SK-N-DZ (cell line): ENCODE measurements at regions not wholly inside any gene's neighbourhood (a gene's known extent, or its start where the extent isn't known, plus 50 kb on each side); places are given as distances from the start of the nearest gene placed in this dataset.
A peak's percentile ranks its signal among the peaks of the same experiment; 100 is the strongest.

Source experiments
- DNase-seq: peaks from one replicate; pipeline ENCODE4 v3.0.0-alpha.2; 2015; ENCODE audit warnings: low spot score

DNA sequence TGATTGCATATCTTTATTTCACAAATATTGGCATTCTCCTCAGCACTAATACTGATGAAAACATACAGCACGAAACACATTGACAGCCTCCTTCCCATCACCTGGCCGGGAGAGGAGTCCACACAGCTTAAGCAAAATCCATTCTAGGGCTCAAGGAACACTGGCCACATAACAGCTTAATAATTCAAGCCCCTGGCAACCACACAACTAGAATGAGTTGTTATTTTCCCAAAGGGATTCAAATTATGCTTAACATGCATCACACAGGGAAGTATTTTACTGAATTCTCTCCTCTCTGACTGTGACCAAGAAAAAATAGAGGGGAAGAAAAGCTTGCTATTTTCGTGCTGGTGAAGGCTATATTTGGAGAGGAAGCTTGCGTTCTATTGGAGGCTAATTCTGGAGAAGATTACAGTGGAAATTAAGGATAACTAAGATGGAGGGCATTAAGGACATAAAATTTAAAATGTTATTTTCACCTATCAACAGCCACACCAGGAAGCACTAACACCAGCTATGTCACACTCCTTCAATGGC is 198.5 kb downstream of the ADGRG6 start:
- no peak for DNase-seq

DNA sequence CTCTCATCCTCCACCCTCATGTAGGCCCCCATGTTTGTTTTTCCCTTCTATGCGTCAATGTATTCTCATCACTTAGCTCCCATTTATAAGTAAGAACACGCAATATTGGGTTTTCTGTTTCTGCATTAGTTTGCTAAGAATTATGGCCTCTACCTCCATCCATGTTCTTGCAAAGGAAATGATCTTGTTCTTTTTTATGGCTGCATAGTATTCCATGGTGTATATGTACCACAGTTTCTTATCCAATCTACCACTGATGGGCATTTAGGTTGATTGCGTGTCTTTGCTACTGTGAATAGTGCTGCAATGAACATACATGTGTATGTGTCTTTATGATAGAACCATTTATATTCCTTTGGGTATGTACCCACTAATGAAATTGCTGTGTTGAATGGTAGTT is 200.0 kb downstream of the ADGRG6 start:
- no peak for DNase-seq

DNA sequence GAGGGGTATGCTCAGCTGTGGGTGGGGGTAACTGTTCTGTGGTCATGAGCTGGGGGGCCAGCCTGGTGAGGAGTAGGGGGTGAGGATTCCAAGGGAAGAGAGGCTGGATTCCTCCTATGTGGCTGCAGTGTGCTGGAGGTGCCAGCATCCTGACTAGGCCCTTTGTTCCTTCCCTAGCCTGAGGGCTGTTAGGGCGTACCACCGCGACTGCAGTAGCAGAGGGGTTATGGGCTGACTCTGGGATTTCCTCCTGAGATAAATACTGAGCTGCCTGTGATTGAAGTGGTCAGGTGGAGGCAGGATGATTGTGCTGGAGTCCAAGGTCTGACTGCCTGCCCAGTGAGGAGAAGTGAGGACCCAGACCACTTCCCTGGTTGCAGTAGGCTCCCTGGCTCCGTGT is 205.3 kb downstream of the ADGRG6 start:
- DNase-seq, result no peak

DNA sequence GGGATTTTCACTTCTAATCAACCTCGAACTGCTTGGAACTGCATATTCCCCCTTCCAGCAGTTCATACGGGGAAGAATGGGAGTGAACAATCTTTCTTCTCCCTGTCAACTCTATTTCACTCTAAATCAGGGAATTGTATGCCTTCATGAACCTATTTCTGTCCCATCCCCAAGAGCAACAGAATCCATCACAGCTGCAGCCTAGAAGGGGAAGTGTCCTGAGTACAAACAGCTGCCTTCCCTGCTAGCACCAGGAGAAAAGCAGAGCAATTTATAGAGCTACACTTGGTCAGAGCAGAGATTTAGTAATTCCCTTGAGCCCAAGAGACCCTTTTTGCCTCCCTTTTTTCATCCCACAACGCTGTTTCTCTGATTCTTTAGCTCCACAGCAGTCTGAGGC is 208.4 kb downstream of the ADGRG6 start:
- DNase-seq, result no peak

DNA sequence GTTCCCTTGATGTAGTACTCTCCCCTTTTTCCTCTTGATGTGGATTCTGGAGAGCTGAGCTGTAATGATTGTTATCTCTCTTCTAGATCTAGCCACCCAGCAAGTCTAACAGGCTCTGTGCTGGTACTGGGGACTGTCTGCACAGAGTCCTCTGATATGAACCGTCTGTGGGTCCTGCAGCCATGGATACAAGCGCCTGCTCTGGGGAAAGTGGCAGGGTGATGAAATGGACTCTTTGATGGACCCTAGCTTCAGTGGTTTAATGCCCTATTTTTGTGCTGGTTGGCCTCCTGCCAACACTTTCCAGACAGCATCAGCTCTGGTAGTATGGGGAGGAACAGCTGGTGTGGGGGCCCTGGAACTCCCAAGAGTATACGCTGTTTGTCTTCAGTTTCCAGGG is 216.3 kb downstream of the ADGRG6 start:
- peak; percentile 98 for DNase-seq

DNA sequence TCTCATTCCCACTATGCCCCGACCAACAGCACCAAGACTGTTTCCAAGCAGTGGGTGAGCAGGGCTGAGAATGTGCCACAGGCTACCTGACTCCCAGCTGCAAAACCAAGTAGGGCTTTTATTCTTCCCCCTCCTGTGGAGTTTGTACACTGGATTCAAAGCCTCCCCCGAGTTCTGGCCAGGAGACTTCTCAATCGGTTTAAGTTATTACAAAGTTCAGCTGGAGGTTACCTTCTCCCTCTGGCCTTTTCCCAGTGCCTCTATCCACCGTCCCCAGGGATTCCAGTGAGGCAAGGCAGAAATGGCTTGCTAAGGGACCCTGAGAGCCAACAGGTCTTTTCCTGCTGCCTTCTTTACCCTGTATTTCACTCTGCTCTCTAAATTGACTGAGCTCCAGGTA is 217.0 kb downstream of the ADGRG6 start:
- DNase-seq, result peak; percentile 75

DNA sequence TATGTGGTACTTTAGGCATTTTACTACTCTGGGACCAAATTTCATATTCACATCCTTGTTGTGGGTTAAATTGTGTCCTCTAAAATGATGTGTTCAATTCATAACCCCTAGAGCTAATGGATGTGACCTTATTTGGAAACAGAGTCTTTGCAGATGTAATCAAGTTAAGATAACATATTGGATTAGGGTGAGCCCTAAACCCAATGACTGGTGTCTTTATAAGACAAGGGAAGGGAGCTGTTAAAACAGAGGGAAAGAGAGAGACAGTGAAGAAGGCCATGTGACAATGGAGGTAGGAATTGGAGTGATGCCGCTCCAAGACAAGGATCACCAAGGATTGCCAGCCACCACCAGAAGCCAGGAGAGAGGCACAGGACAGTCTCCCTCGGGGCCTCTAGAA is 220.0 kb downstream of the ADGRG6 start:
- DNase-seq, result peak; percentile 93

DNA sequence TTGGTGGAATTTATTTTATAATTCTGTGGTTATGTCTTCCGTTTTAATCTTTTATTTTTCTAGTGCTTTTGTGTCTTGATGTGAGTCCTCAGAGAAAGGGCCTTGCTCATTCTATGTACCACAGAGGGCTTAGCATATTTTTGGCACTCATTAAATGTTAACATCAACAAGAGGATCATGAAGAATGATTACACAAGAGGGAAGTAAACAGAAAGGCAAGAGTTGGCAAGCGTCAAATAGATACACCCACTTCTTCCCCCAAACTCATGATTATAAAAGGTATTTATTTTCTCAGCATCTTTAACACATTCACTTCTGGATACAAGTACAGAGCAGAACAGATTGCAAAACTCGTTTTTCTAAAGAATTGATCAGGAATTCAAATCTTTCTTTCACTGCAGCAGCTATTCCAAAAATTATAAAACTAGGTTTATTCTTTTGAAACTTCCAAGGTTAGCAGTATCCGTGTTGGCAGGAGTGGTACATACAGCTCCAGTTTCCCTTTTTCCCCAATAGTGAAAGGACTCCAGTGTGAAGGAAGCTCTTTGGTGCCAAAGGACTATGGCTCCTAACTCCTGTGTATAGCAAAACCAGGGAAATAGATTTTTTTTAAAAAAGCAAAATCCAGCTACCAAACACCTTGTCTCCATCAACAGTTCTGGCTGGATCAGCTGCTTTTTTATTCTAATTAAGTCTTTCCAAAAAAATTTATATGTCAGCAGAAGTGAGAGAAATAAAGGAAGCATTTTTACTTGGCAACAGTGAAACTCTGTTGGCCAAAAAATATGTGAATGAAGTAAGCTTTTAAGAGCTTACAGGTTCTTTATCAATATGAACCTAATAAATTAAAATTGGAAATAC is 221.9 kb downstream of the ADGRG6 start:
- no peak for DNase-seq

DNA sequence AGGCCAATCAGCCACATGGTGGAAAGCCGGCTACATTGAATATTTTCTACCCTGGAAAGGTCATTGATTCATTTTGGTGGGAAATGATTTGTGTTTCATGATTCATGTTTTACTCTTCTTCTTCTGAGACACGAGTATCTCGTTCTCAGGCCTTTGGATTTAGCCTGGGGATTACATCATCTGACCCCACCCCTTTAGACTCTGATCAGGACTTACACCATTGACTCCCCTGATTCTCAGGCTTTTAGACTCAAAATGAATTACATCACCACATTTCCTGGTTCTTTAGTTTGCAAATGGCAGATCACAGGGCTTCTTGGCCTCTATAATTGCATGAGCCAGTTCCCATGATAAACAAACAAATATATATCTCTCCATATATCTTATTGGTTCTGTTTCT is 228.8 kb downstream of the ADGRG6 start:
- no peak for DNase-seq

DNA sequence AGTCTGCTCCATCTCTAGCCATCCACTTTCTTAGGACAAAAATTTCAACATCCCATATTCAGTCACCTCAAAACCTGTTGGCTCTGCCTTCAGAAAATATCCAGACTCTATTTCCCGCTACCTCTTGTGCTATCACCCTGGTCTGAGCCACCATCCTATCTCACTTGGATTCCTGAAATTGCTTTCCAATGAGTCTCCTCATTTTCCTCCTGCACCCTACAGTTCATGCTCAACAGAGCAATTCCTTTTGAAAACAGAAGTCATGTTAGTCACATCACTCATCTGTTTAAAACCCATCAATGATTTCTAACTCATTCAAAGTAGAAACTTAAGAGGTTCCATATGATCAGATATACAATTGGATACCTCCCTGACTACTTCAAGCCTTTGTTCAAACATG is 229.9 kb downstream of the ADGRG6 start:
- DNase-seq, result no peak

DNA sequence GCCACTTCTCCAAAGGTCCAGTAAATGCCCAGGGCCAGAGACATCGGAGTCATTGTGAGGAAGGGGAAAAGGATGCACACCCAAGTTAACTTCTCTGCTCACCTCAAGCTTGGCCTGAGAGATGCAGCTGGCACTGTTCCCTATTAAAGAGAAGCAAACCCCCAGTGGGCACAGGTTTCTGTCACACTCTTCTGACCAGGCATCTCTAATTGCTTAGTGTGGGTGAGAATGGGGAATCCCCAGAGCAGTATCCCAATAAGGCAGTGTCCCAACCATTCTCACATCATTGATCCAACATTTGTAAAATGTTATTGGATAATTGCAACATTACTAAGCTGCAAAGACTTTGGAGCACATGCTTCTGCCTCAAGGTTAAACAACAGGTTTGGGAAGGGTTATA is 232.3 kb downstream of the ADGRG6 start:
- DNase-seq, result no peak

DNA sequence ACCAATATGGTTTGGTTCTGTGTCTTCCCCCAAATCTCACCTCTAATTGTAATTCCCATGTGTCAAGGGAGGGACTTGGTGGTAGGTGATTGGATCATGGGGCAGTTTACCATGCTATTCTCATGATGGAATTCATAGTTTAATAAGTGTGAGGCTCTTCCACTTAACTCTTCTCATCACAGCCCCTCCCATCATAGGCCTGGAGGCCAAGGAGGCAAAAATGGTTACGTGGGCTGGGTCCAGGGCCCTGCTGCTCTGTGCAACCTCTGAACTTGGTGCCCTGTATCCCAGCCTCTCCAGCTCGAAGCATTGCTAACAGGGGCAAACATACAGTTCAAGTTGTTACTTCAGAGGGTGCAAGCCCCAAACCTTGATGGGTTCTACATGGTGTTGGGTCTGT is 232.7 kb downstream of the ADGRG6 start:
- DNase-seq, result no peak

DNA sequence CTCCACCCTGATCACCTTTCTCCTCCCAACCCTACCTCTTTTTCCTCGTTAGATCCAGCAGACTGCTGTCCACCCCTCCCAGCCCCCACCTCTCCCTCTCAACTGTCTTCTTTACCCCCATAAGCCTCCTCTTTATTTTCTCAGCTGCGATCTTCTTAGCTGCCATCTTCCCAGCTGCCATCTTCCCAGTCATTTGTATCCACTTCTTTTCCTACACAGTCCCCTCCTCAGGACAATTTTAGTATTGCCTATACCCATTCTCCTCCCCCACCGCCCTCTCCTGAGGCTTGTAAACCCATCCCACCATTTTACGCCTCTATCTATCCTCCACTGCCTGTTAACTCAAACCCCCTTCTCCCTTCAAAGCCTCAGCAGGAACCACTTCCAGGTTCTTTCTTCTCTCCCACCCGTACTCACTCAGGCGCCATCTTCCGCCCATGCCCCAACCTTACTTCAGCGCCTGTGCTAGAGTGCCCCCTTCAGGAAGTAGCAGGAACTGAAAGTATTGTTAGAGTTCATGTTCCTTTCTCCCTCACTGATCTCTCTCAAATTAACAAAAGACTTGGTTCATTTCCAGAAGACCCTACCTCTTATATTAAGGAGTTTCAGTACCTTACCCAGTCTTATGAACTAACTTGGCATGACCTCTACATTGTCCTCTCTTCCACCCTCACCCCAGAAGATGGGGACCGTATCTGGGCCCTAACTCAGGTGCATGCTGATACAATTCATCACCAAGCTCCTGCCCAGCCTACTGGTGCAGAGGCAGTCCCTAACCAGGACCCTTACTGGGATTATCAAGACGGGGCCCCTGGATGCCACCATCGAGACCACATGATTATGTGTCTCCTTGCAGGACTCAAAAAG is 236.0 kb downstream of the ADGRG6 start:
- DNase-seq, result peak; percentile 37

DNA sequence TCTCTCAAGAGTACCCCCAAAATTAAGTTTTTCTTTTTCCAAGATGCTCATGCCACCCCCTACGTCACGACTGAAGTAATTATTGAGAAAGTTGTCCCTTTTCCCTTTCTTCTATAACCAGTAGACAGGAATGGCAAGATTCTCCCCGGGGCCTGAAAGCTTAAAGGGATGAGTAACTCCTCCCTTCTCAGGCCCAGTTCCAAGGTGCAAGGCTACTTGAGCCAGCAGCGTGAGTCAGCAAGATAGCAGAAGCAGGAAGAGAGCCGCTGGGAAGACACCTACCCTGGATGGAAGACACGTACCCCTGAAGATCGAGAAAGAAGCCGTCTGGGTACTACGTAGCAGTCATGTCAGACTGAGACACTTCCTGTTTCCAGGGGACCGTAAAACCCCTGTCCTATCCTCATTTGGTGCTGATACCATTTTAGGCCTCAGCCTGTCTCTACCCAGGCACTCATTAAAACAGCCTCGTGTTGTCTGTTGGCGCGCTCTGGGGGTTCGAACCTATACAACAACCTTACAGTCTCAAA is 241.0 kb downstream of the ADGRG6 start:
- no peak for DNase-seq

DNA sequence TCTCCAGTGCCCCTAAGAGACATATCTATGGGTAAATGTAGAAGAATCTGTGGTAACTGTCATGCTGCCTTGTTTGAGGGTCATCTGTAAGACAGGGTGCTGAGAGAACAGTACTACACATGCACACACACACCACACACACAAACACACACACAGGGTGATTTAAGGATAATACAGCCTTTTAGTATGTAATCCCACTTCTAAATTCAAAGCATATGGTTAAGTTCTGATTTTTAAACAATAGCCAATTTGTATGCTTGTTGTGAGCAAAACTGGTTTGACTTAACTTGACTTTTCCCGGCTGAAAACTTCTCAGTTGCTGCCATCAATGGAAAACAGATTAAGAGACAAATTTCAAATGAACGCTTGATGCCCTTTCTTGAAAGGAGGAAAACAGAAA is 241.8 kb downstream of the ADGRG6 start:
- DNase-seq, result no peak

DNA sequence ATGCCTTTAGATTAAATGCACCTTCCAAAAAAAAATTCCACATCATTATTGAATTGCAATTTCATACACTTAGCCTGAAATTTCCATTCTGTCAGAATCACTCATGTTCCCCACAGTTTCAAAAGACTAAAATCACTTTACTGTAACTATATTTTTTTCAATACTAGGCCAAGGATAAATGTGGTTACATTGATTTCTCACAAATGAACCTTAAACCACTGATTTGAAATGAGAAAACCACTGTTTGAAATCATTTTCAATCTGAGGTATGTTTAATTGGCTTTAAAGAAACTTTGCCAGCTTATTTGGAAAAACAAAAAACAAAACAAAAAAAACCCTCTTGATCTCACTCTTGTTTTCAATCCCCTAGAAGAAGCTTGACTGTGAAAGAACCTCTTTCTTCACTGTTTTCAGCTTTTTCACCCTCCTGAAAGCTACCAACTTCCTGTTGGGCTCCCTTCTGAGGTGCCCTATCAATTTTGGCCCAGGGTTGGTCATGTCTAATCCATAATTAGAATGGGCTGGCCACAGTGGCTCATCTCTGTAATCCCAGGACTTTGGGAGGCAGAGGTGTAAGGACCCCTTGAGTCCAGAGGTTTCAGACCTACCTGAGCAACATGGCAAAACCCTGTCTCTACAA is 242.5 kb downstream of the ADGRG6 start:
- DNase-seq, result no peak

DNA sequence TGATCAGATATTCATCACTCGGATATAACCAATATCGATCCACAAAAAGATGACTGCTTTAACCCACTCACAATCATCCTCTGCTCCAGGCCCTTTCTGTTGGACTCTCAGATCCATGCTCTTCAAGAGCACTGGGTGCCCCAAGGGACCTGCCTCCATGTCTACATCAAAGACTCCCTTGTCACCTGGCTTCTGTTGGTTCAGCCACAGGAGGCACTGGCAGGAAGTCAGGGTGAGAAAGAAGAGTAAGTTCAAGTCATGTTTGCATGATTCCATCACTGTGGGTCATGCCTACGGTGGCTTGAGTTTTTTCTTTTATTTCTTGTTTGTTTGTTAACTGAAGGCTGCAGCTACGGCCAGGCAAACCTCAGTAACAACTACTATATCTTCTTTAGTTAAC is 243.3 kb downstream of the ADGRG6 start:
- no peak for DNase-seq

DNA sequence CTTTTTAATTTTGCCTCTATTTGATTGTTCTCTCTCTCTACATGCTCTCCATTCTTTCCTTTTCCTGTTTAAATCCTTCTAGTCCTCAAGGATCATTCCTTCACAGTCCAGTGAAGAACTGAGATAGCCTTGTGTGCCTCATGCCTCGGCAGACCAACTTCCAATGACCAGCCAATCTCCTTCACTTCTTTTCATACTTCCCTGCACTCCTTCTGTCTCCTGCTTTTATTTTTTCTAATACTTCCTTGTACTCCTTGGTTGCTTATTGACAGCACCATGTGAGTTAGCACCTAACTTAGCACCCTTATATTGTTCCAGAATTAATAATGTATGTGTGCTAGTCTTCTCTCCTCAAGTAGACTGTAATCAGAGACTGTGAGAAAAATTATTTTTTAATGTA is 246.8 kb downstream of the ADGRG6 start:
- no peak for DNase-seq

DNA sequence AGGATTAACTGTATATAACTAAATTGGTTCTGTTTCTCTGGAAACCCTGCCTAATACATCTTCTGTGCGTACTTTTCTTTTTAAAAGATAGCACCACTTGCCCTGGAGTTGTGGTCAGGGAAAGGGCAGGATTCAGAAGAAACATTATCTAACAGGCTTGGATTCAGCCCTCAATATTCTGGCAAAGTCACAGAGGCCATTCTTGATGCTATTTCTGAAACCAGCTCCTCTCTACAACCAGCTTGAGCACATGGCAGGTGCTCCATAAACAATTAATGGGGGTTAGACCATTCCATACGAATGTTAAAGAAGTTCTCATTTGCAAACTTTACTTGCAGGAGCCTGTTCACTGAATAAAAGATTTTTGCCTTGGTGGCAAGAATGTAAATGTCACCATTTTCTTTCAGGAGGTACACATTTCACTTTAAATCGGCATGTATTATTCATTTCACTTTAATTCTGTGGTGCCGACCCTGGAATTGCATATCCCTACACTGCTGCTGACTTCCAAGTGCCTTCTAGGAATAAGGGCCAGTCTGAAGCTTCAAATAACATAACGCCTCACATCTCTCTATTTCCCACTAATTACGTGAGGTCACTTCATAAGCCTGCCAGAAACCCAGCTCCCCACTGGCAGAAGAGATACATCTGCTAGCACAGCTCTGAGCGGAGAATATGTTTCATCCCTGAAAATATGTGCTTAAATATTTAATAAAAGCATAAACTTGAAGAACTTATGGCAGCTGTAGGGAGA is 248.7 kb downstream of the ADGRG6 start:
- no peak for DNase-seq

DNA sequence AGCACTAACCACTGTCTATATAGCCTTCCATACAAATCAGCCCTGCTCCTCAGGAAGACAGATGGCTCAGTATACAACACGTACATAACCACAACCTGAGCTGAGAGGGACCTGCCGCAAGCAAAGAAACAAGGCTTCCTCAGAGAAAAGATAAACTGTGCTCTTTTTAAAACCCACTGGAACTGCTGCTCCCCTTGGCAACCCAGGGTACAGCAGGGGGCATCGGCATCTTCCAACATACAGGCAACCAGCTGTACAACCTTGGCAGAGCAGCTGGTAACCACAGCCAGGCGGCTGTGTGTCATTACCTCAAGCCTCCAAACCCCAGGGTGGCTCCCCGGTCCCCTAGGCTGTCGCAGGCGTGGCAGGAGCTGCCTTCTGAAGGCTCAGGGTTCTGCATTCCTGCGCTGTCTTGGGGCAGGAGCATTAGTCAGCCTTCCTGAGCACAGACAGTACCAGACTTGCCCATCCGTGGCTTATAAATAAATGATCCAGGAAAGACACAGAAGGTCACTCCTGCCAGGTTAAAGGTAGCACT is 249.5 kb downstream of the ADGRG6 start:
- no peak for DNase-seq

DNA sequence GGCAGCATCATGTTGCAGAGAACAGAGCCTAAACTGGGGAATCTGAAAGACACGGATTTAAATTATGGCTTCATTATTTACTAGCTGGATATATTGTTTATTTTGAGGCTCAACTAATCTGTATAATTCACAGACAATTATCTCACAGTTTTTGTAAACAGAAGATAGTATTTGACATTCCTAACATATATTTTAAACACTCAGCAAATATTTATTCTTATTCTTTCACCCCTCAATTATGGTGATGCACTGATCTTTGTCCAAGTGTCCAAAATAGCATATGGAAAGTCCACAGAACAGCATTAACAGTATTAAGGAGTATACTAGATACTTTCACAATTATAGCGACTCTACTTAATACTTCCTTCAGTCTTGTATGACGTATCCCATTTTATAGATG is 257.0 kb downstream of the ADGRG6 start:
- DNase-seq, result no peak
